ENCODE measurements at regions not wholly inside any gene's neighbourhood (a gene's known extent, or its start where the extent isn't known, plus 50 kb on each side); places are given as distances from the start of the nearest gene placed in this dataset.

DNA sequence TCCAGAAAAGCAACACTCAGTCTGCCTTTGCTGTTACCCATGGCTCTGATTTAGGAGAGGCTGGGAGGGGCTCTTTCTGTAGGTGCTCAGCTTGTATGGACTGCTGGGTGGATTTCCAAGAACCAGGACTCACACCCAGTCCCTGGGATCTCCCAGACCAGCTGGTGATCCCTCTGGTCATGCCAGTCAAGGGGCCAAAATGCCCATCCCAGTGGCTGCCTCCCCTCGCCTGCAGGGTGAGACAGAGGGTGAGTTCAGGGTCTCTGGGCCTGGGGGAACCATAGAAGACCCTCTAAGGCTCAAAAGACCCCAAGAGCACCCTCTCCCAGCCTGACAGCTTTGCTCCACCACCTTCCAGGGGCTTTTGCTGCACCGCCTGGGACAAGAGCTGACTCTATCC is 78.6 kb upstream of the MYL2 start:
- Histone ChIP-seq H3K4me1 (ENCODE audit: control insufficient read depth, insufficient read depth, low read length) (no peaks in the 10 kb centered on the region), H3K9ac (ENCODE audit: low read depth, low read length) (no peak overlapping the region), H3K9me3 (replicated peaks; ENCODE audit: low read length) (no peaks in the 10 kb centered on the region), H3K36me3 (ENCODE audit: insufficient read depth, low read length) (no peaks in the 10 kb centered on the region), H3K4me3 (ENCODE audit: low read length) (no peak overlapping the region), H3K27me3 (ENCODE audit: control insufficient read depth, insufficient read depth, low read length) (no peaks in the 10 kb centered on the region), H3K4me2 (ENCODE audit: low read length) (no peak overlapping the region)

DNA sequence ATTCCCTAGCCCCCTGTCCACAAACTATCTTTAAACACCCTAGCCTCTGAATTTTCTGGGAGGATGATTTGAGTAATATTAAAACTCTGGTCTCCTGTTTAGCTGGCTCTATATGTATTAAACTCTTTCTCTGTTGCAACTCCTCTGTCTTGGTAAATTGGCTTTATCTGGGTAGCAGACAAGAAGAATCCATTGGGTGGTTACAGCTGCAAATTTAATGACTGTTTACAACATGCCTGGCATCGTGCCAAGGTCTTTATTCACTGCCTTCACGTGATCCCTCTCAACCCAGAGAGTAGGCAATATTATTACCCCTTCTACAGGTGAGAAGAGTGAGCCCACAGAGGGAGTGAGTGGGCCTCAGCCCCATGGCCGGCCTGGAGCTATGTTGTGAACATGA is 77.8 kb upstream of the MYL2 start:
- Histone ChIP-seq H3K4me1 (ENCODE audit: control insufficient read depth, insufficient read depth, low read length) (no peaks in the 10 kb centered on the region), H3K4me3 (ENCODE audit: low read length) (no peak overlapping the region), H3K27me3 (ENCODE audit: control insufficient read depth, insufficient read depth, low read length) (no peaks in the 10 kb centered on the region), H3K9me3 (replicated peaks; ENCODE audit: low read length) (no peaks in the 10 kb centered on the region), H3K9ac (ENCODE audit: low read depth, low read length) (no peak overlapping the region), H3K4me2 (ENCODE audit: low read length) (no peak overlapping the region), H3K36me3 (ENCODE audit: insufficient read depth, low read length) (no peaks in the 10 kb centered on the region)

DNA sequence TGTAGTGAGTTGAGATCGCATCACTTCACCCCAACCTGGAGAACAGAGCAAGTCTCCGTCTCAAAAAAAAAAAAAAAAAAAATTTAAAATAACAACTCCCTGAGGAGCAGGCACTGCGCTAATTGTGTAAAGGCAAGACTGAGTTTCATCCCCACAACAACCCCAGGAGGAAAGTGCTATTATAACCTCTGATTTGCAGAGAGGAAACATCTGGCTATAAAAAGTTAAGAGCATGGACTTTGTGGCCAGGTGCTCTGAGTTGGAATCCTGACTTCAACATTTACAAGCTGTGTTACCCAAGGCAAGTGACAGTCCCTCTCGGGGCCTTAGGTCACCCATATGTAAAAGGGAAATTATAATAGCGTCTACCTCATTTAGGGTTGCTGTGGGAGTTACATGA is 76.0 kb upstream of the MYL2 start:
- Histone ChIP-seq H3K4me1 (ENCODE audit: control insufficient read depth, insufficient read depth, low read length) (no peaks in the 10 kb centered on the region), H3K9me3 (replicated peaks; ENCODE audit: low read length) (no peaks in the 10 kb centered on the region), H3K27me3 (ENCODE audit: control insufficient read depth, insufficient read depth, low read length) (no peaks in the 10 kb centered on the region), H3K4me2 (ENCODE audit: low read length) (no peak overlapping the region), H3K36me3 (ENCODE audit: insufficient read depth, low read length) (no peaks in the 10 kb centered on the region), H3K4me3 (ENCODE audit: low read length) (no peak overlapping the region), H3K9ac (ENCODE audit: low read depth, low read length) (no peak overlapping the region)

DNA sequence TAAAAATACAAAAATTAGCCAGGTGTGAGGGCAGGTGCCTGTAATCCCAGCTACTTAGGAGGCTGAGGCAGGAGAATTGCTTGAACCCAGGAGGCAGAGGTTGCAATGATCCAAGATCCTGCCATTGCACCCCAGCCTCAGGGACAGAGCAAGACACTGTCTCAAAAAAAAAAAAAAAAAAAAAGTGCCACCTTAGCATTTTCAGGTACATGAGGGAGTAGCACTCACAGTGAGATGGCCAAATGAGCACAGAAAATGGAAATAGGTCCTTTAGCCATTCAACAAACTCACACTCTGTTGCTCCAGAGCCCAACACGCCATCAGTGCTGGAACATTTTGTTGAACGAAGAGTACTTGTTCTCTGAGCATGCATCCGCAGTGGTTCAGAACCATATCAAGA is 75.2 kb upstream of the MYL2 start:
- H3K9me3 ChIP-seq (replicated peaks; ENCODE audit: low read length) = no peaks in the 10 kb centered on the region
- no peak overlapping the region for H3K4me2 ChIP-seq (ENCODE audit: low read length)
- H3K9ac ChIP-seq (ENCODE audit: low read depth, low read length) = no peak overlapping the region
- no peaks in the 10 kb centered on the region for H3K36me3 ChIP-seq (ENCODE audit: insufficient read depth, low read length)
- H3K27me3 ChIP-seq (ENCODE audit: control insufficient read depth, insufficient read depth, low read length) = no peaks in the 10 kb centered on the region
- H3K4me3 ChIP-seq (ENCODE audit: low read length) = no peak overlapping the region
- H3K4me1 ChIP-seq (ENCODE audit: control insufficient read depth, insufficient read depth, low read length) = no peaks in the 10 kb centered on the region

DNA sequence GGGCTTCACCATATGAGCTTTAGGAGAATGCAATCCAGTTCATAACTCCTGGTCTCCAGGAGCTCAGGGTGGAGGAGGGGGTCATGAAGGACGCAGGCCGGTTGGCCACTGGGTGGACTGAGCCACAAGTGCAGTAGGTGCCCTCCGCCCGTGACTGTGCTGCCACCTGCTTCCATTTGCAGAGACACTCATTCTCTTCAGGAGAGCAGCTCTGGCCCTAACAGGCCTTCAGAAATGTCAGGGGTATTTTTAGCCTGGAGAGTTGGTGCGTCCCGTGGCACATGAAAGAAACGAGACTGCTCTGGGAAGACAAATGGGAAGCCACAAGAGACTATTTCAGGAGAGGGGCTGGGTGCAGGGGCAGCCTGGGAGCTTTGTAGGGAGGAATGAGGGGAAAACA is 74.6 kb upstream of the MYL2 start:
- no peaks in the 10 kb centered on the region for H3K4me1 ChIP-seq (ENCODE audit: control insufficient read depth, insufficient read depth, low read length)
- H3K4me3 ChIP-seq (ENCODE audit: low read length) = no peak overlapping the region
- H3K36me3 ChIP-seq (ENCODE audit: insufficient read depth, low read length) = no peaks in the 10 kb centered on the region
- H3K9me3 ChIP-seq (replicated peaks; ENCODE audit: low read length) = no peaks in the 10 kb centered on the region
- no peak overlapping the region for H3K4me2 ChIP-seq (ENCODE audit: low read length)
- no peak overlapping the region for H3K9ac ChIP-seq (ENCODE audit: low read depth, low read length)
- no peaks in the 10 kb centered on the region for H3K27me3 ChIP-seq (ENCODE audit: control insufficient read depth, insufficient read depth, low read length)

DNA sequence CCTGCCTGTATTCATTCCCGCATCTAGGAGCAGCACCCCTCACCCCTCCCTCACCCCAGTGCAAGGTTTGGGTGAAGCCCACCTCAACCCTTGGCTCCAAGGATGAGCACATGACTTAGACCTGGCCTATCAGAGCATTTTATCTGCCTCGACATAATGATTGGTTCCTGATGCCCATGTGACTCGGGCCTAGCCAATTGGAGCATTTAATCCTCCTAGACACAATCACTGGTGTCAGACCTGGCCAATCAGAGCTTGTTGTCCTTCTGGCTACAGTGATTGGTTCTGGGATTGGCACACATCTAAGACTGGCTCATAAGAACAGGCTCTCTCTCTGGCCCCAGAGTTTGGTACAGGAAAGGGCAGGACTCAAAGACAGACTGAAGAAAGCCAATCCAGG is 73.1 kb upstream of the MYL2 start:
- Histone ChIP-seq H3K9me3 (replicated peaks; ENCODE audit: low read length) (no peaks in the 10 kb centered on the region), H3K4me3 (ENCODE audit: low read length) (no peak overlapping the region), H3K4me1 (ENCODE audit: control insufficient read depth, insufficient read depth, low read length) (no peaks in the 10 kb centered on the region), H3K4me2 (ENCODE audit: low read length) (no peak overlapping the region), H3K36me3 (ENCODE audit: insufficient read depth, low read length) (no peaks in the 10 kb centered on the region), H3K27me3 (ENCODE audit: control insufficient read depth, insufficient read depth, low read length) (no peaks in the 10 kb centered on the region), H3K9ac (ENCODE audit: low read depth, low read length) (no peak overlapping the region)

DNA sequence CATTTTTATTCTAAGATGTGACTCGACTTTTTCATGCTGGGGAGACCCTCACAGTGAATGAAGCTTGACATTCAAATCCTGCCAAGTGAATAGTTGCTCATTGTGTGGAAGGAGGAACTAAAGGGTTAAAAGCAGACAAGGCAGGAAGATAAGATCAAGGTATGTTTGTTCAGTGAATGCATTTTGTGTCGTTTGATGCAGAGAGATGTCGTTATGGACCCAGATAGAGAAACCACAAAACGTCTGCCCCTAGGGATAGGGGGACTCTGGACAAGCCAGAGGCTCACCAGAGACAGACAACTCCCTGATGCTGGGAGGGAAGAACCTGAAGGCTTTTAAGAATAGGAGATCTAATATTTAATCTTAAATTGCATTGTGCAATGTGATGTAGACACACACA is 72.5 kb upstream of the MYL2 start:
- no peaks in the 10 kb centered on the region for H3K4me1 ChIP-seq (ENCODE audit: control insufficient read depth, insufficient read depth, low read length)
- no peak overlapping the region for H3K4me3 ChIP-seq (ENCODE audit: low read length)
- no peaks in the 10 kb centered on the region for H3K36me3 ChIP-seq (ENCODE audit: insufficient read depth, low read length)
- no peak overlapping the region for H3K9ac ChIP-seq (ENCODE audit: low read depth, low read length)
- H3K4me2 ChIP-seq (ENCODE audit: low read length) = no peak overlapping the region
- H3K9me3 ChIP-seq (replicated peaks; ENCODE audit: low read length) = no peaks in the 10 kb centered on the region
- H3K27me3 ChIP-seq (ENCODE audit: control insufficient read depth, insufficient read depth, low read length) = no peaks in the 10 kb centered on the region

DNA sequence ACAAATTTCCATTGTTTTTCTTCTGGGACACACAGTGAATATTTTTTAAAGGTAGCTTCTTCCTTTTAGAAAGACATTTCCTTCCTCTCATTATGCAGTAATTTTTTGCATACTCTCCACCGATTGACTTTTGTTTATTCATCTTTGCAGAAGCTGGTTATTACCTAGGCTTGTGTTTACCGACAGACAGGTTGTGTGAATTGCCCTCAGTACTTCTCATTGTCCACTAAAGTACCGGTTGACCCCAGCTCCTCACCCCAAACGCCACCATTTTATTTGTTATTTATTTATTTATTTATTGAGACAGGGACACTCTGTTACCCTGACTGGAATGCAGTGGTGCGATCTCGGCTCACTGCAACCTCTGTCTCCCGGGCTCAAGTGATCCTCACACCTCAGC is 63.4 kb upstream of the MYL2 start:
- no peaks in the 10 kb centered on the region for H3K4me1 ChIP-seq (ENCODE audit: control insufficient read depth, insufficient read depth, low read length)
- no peak overlapping the region for H3K9ac ChIP-seq (ENCODE audit: low read depth, low read length)
- no peak overlapping the region for H3K4me3 ChIP-seq (ENCODE audit: low read length)
- H3K27me3 ChIP-seq (ENCODE audit: control insufficient read depth, insufficient read depth, low read length) = peaks cover 3% of the 10 kb centered on the region
- H3K4me2 ChIP-seq (ENCODE audit: low read length) = no peak overlapping the region
- no peaks in the 10 kb centered on the region for H3K9me3 ChIP-seq (replicated peaks; ENCODE audit: low read length)
- no peaks in the 10 kb centered on the region for H3K36me3 ChIP-seq (ENCODE audit: insufficient read depth, low read length)

DNA sequence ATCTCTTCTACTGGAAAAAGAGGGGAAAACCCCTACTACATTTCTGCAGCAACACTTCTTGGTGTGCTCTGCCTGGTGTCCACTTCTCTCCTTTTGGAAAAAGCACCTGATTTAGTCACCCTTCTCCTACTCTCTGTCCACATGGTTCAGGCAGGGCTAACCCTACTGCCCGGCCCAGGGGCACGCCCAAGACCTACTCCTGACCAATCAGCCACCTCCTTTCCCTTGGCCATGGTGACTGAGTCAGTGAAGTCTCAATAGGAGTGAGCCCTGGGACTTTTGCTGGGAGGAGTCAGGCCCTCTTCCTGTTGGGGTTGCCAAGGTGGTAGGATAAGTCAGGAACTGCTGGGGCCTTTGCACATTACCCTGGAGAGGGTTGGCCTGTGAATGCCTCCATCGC is 52.5 kb upstream of the MYL2 start:
- H3K4me1 ChIP-seq (ENCODE audit: control insufficient read depth, insufficient read depth, low read length) = no peaks in the 10 kb centered on the region
- no peak overlapping the region for H3K9ac ChIP-seq (ENCODE audit: low read depth, low read length)
- H3K9me3 ChIP-seq (replicated peaks; ENCODE audit: low read length) = no peaks in the 10 kb centered on the region

DNA sequence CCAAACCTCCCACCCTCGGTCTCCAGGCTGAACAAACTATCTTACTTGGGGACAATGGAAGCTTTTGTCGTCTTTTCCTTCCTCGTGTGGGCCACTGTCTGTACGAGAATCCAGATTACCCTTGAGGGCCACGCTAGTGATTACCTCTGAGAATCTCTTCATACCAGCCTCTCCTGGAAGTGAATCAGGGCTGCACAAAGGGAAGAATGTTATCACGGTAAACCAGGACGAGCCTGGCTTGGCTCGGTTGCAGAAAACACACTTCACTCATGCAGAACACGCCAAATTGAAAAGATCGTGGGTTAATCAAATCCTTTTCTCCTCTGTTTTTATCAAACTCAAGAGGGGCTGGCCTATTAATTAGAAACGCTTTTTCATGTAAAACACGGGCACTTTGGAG is 51.6 kb upstream of the MYL2 start:
- Histone ChIP-seq H3K9me3 (replicated peaks; ENCODE audit: low read length) (no peaks in the 10 kb centered on the region), H3K9ac (ENCODE audit: low read depth, low read length) (no peak overlapping the region), H3K4me1 (ENCODE audit: control insufficient read depth, insufficient read depth, low read length) (no peaks in the 10 kb centered on the region), H3K27me3 (ENCODE audit: control insufficient read depth, insufficient read depth, low read length) (peaks cover 6% of the 10 kb centered on the region), H3K4me2 (ENCODE audit: low read length) (no peak overlapping the region), H3K4me3 (ENCODE audit: low read length) (no peak overlapping the region), H3K36me3 (ENCODE audit: insufficient read depth, low read length) (no peaks in the 10 kb centered on the region)

More for the DNA sequence above, 52.5 kb upstream of the MYL2 start:
- H3K36me3 ChIP-seq (ENCODE audit: insufficient read depth, low read length) = no peaks in the 10 kb centered on the region
- no peak overlapping the region for H3K4me2 ChIP-seq (ENCODE audit: low read length)
- no peak overlapping the region for H3K4me3 ChIP-seq (ENCODE audit: low read length)
- no peaks in the 10 kb centered on the region for H3K27me3 ChIP-seq (ENCODE audit: control insufficient read depth, insufficient read depth, low read length)

DNA sequence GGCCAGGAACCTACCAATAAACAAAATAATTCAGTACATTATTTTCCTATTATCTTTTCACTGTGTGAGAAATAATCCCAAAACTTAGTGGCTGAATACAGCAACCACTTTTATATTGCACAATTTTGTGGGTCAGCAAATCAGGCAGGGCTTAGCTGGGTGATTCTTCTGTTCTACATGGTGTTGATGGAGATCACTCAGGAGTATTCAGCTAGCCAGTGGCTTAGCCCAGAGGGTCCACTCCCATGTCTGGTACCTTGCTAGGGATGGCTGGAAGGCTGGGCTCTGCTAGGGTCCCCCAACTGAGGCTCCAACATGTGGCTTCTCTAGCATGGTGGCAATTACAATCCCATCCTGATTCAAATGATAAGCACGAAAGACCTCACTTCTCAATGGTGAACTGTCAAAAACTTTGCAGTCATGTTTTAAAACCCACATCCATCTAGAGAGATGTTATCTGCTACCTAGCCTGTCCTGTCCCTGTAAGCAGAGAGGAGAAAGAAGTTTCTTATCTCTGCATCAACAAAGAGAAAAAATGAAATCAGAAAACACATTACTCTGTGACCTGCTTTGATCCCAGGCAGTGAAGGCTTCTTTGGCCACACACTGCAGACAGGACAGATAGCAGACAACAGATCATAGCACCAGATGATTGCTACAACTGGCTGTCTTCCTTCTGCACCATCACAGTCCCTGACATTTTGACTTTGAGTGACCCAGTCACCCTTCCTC is 51.0 kb upstream of the MYL2 start:
- Histone ChIP-seq H3K36me3 (ENCODE audit: insufficient read depth, low read length) (no peaks in the 10 kb centered on the region), H3K4me3 (ENCODE audit: low read length) (no peak overlapping the region), H3K4me2 (ENCODE audit: low read length) (no peak overlapping the region), H3K9me3 (replicated peaks; ENCODE audit: low read length) (no peaks in the 10 kb centered on the region), H3K9ac (ENCODE audit: low read depth, low read length) (no peak overlapping the region), H3K27me3 (ENCODE audit: control insufficient read depth, insufficient read depth, low read length) (peaks cover 12% of the 10 kb centered on the region), H3K4me1 (ENCODE audit: control insufficient read depth, insufficient read depth, low read length) (no peaks in the 10 kb centered on the region)
